ENCODE measurements at regions not wholly inside any gene's neighbourhood (a gene's known extent, or its start where the extent isn't known, plus 50 kb on each side); places are given as distances from the start of the nearest gene placed in this dataset.

- no peaks in the 10 kb centered on the region for H3K9me3 ChIP-seq (ENCODE audit: control insufficient read depth in 2 of 3, insufficient read depth in 1 of 3, low read length in 3 of 3)
- DNase-seq (no peak), FAIRE-seq (no peak)
- H3K27ac ChIP-seq (ENCODE audit: low read depth in 2 of 2, low read length in 2 of 2) = no peak overlapping the region
- TF ChIP-seq, protein P1, sequence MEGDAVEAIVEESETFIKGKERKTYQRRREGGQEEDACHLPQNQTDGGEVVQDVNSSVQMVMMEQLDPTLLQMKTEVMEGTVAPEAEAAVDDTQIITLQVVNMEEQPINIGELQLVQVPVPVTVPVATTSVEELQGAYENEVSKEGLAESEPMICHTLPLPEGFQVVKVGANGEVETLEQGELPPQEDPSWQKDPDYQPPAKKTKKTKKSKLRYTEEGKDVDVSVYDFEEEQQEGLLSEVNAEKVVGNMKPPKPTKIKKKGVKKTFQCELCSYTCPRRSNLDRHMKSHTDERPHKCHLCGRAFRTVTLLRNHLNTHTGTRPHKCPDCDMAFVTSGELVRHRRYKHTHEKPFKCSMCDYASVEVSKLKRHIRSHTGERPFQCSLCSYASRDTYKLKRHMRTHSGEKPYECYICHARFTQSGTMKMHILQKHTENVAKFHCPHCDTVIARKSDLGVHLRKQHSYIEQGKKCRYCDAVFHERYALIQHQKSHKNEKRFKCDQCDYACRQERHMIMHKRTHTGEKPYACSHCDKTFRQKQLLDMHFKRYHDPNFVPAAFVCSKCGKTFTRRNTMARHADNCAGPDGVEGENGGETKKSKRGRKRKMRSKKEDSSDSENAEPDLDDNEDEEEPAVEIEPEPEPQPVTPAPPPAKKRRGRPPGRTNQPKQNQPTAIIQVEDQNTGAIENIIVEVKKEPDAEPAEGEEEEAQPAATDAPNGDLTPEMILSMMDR (IDR thresholded peaks at IDR 0.05; ENCODE audit: borderline replicate concordance, extremely low read depth, insufficient read depth) = no peak
- H3K36me3 ChIP-seq (ENCODE audit: control insufficient read depth in 2 of 3, insufficient read depth in 3 of 3, low read length in 3 of 3) = no peaks in the 10 kb centered on the region
- intact Hi-C loops (cut with DNase I) = no loop called here
- no peaks in the 10 kb centered on the region for H3K4me1 ChIP-seq (ENCODE audit: control insufficient read depth in 2 of 3, insufficient read depth in 2 of 3, low read depth in 1 of 3, low read length in 3 of 3)
- no peak overlapping the region for H3K9ac ChIP-seq (ENCODE audit: low read length in 3 of 3)
- no peaks in the 10 kb centered on the region for H3K27me3 ChIP-seq (ENCODE audit: control insufficient read depth, insufficient read depth, low read length)
- no peak overlapping the region for H3K4me3 ChIP-seq (ENCODE audit: low read length in 3 of 3)
Observed at GRCh38 chr2:186959486-186959885, 110.5 kb upstream of the ZSWIM2 start.

DNA sequence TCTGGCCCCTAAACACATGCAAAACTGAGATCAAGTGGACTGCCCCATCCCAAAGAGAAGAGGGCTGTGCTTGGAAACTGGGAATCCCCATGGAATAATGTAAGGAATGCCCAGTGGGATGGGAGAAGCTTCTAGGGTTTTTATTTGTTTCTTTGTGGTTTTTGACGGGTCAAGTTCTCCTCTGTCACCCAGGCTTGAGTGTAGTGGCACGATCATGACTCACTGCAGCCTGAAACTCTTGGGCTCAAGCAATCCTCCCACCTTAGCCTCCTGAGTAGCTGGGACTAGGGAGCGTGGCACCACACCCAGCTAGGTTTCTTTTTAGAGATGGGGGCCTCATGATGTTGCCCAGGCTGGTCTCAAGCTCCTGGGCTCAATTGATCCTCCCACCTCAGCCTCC is 101.7 kb upstream of the ZSWIM2 start:
- TF ChIP-seq, protein P1 (IDR thresholded peaks at IDR 0.05; ENCODE audit: borderline replicate concordance, extremely low read depth, insufficient read depth) = no peak
- DNase-seq (no peak), FAIRE-seq (no peak)
- Histone ChIP-seq H3K4me1 (ENCODE audit: control insufficient read depth in 2 of 3, insufficient read depth in 2 of 3, low read depth in 1 of 3, low read length in 3 of 3) (no peaks in the 10 kb centered on the region), H3K9me3 (ENCODE audit: control insufficient read depth in 2 of 3, insufficient read depth in 1 of 3, low read length in 3 of 3) (no peaks in the 10 kb centered on the region), H3K4me3 (ENCODE audit: low read length in 3 of 3) (no peak overlapping the region), H3K27me3 (ENCODE audit: control insufficient read depth, insufficient read depth, low read length) (no peaks in the 10 kb centered on the region), H3K27ac (ENCODE audit: low read depth in 2 of 2, low read length in 2 of 2) (no peak overlapping the region), H3K9ac (ENCODE audit: low read length in 3 of 3) (no peak overlapping the region), H3K36me3 (ENCODE audit: control insufficient read depth in 2 of 3, insufficient read depth in 3 of 3, low read length in 3 of 3) (no peaks in the 10 kb centered on the region)
- intact Hi-C loops (cut with DNase I) = no loop called here

DNA sequence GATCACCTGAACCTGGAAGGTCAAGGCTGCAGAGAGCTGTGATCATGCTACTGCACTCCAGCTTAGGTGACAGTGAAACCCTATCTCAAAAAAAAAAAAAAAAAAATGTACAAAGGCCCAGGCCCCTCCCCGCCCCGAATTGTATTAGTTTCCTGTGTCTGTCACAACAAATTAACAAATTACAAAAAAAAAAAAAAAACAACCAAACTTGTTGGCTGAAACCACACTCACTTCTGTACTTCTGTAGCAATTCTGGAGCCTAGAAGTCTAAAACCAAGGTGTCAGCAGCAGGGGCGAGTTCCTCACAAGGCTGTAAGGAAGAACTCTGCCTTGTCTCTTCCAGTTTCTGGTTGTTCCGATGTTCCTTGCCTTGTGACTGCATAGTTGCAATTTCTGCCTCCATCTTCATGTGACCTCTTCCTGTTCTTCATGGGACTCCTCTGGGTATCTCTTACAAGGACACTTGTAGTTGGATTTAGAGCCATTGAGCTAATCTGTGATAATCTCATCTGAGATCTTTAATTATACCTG is 100.8 kb upstream of the ZSWIM2 start:
- Histone ChIP-seq H3K27ac (ENCODE audit: low read depth in 2 of 2, low read length in 2 of 2) (no peak overlapping the region), H3K4me3 (ENCODE audit: low read length in 3 of 3) (no peak overlapping the region), H3K36me3 (ENCODE audit: control insufficient read depth in 2 of 3, insufficient read depth in 3 of 3, low read length in 3 of 3) (no peaks in the 10 kb centered on the region), H3K4me1 (ENCODE audit: control insufficient read depth in 2 of 3, insufficient read depth in 2 of 3, low read depth in 1 of 3, low read length in 3 of 3) (no peaks in the 10 kb centered on the region), H3K27me3 (ENCODE audit: control insufficient read depth, insufficient read depth, low read length) (no peaks in the 10 kb centered on the region), H3K9ac (ENCODE audit: low read length in 3 of 3) (no peak overlapping the region), H3K9me3 (ENCODE audit: control insufficient read depth in 2 of 3, insufficient read depth in 1 of 3, low read length in 3 of 3) (no peaks in the 10 kb centered on the region)
- TF ChIP-seq, protein P1 (IDR thresholded peaks at IDR 0.05; ENCODE audit: borderline replicate concordance, extremely low read depth, insufficient read depth) = no peak
- intact Hi-C loops (cut with DNase I) = no loop called here
- FAIRE-seq (no peak), DNase-seq (no peak)

DNA sequence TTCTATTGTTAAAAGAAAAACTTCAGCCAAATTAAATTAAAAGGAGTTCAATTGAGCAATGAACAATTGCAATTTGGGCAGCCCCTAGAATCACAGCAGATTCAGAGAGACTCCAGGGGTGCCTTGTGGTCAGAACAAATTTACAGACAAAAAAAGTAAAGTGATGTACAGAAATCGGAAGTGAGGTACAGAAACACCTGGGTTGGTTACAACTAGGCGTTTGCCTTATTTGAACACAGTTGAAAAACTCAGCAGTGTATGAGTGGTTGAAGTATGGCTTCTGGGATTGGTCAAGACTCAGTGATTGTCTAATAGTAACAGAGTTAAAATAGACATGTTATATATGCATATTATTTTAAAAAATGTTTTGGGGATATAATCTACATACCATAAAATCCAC is 98.5 kb upstream of the ZSWIM2 start:
- DNase-seq = no peak
- no peak for FAIRE-seq
- Histone ChIP-seq H3K9me3 (ENCODE audit: control insufficient read depth in 2 of 3, insufficient read depth in 1 of 3, low read length in 3 of 3) (no peaks in the 10 kb centered on the region), H3K27me3 (ENCODE audit: control insufficient read depth, insufficient read depth, low read length) (no peaks in the 10 kb centered on the region), H3K36me3 (ENCODE audit: control insufficient read depth in 2 of 3, insufficient read depth in 3 of 3, low read length in 3 of 3) (no peaks in the 10 kb centered on the region), H3K27ac (ENCODE audit: low read depth in 2 of 2, low read length in 2 of 2) (no peak overlapping the region), H3K9ac (ENCODE audit: low read length in 3 of 3) (no peak overlapping the region), H3K4me1 (ENCODE audit: control insufficient read depth in 2 of 3, insufficient read depth in 2 of 3, low read depth in 1 of 3, low read length in 3 of 3) (no peaks in the 10 kb centered on the region), H3K4me3 (ENCODE audit: low read length in 3 of 3) (no peak overlapping the region)
- intact Hi-C loops (cut with DNase I) = no loop called here
- TF ChIP-seq, protein P1 (IDR thresholded peaks at IDR 0.05; ENCODE audit: borderline replicate concordance, extremely low read depth, insufficient read depth) = no peak

Measured in kidney (tissue), 13 donors.